Activated T-cell treated with anti-CD3 and anti-CD28 coated beads for 1 hour (primary cell): ENCODE measurements at regions not wholly inside any gene's neighbourhood (a gene's known extent, or its start where the extent isn't known, plus 50 kb on each side); places are given as distances from the start of the nearest gene placed in this dataset.
"Not testable (repeated sequence)": the region's sequence is repeated elsewhere in the genome, so short reads cannot be mapped to it uniquely, and the experiment has no call there.

Source experiments
- DNase-seq: peaks from one replicate; pipeline ENCODE4 v3.0.0-alpha.2; 2020; ENCODE audit warnings: low read depth

GRCh38 chr5:166618526-166618925, 1672.9 kb upstream of the WWC1 start:
- no peak for DNase-seq

- no peak for DNase-seq
Measured at GRCh38 chr5:166624573-166624972, 1666.9 kb upstream of the WWC1 start.

DNA sequence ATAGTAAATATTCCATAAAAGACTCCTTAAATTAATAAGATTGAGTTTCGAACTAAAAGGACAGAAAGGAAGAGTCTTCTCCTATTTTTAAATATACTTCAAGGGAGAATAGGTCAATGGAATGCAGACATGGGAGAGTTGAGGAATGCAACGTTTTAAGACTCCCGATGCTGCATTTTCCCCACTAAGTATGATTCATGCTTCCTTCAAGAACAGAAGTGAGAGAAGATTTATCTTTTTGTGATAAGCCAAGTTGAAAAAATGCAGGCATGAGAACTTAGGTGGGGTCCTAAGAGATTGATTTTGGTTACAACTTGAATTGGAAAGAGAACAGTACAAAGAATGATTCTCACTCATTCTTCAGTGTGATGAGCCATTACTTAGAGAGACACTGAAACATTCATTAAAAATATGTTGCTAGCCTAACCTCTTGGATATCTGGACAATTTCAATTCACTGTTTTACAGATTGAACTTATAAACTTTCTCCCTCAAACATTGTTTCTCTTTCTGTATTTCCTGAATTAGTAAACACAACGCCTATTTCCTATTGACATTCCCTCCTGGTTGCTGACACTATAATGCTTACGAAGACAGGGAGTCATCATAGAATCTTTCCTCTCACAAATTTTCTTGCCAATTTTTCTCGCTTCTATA, 1666.1 kb upstream of the WWC1 start:
- no peak for DNase-seq

GRCh38 chr5:166637295-166637694, 1654.2 kb upstream of the WWC1 start:
- no peak for DNase-seq

- DNase-seq = no peak
Measured at GRCh38 chr5:166639151-166639550, 1652.3 kb upstream of the WWC1 start.

- not testable (repeated sequence) for DNase-seq
Measured at GRCh38 chr5:166640136-166640535, 1651.3 kb upstream of the WWC1 start.

- DNase-seq = no peak
Measured at GRCh38 chr5:166648736-166649135, 1642.7 kb upstream of the WWC1 start.

- DNase-seq = no peak
Measured at GRCh38 chr5:166649676-166650075, 1641.8 kb upstream of the WWC1 start.

GRCh38 chr5:166651234-166651633, 1640.2 kb upstream of the WWC1 start:
- DNase-seq = no peak

- DNase-seq = no peak
Measured at GRCh38 chr5:166671811-166672210, 1619.6 kb upstream of the WWC1 start.

GRCh38 chr5:166672431-166672830, 1619.0 kb upstream of the WWC1 start:
- no peak for DNase-seq

GRCh38 chr5:166677891-166678290, 1613.6 kb upstream of the WWC1 start:
- DNase-seq = no peak

DNA sequence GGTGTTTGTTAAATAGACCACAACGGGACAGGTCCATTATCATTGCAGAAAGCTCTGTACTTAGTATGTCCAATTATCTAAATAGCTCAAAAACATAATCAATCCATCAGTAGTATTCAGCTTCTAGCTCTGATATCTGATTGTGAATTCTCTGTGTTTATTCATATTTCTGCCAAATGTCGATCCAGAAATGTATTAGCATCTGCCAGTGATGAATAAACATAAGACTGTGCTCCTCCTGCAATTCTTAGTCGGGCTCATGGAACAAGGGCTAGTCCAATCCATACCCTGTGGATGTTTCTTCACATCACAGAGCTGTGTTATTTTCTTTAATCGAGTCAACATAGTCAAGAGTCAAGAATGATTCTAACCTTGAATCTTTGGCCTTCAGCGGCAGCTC, 1612.1 kb upstream of the WWC1 start:
- DNase-seq = no peak

- no peak for DNase-seq
Measured at GRCh38 chr5:166695326-166695725, 1596.1 kb upstream of the WWC1 start.

GRCh38 chr5:166708291-166708690, 1583.2 kb upstream of the WWC1 start:
- no peak for DNase-seq

DNA sequence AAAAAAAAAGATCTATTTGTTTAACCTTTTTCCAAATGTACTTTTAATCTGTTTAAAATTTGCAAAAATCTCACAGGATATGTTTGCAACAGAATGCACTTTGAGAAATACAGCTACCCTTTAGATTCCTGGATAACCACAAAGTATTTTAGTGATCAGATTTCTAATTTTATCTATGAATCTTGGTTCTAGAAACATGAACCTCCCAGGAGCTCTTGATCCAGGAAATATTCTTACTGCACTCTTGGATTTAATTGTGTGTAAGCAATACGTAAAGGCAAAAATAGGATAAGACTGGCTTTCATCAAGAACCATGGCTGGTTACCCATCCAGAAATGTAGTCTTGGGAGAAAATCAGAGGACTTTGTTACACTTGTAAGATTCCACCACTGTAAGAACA, 1581.8 kb upstream of the WWC1 start:
- no peak for DNase-seq

DNA sequence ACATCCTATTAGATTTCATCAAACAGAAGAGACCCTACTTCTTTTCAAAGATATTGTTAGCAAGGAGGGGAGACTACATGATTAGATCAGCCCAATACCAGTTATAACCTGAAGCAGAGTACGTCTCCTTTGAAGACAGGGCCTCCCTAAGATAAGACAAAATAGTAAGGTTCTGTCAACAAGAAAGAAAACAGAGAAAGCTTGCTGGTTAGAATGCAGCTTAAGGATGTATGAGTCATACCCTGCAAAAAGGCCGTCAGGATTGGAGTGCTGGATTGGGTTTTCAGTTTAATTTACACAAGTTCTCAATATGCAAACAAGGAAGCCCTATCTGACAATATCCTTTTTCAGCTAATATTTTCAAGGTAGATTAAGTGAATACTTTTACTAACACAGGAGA, 1581.2 kb upstream of the WWC1 start:
- no peak for DNase-seq

DNA sequence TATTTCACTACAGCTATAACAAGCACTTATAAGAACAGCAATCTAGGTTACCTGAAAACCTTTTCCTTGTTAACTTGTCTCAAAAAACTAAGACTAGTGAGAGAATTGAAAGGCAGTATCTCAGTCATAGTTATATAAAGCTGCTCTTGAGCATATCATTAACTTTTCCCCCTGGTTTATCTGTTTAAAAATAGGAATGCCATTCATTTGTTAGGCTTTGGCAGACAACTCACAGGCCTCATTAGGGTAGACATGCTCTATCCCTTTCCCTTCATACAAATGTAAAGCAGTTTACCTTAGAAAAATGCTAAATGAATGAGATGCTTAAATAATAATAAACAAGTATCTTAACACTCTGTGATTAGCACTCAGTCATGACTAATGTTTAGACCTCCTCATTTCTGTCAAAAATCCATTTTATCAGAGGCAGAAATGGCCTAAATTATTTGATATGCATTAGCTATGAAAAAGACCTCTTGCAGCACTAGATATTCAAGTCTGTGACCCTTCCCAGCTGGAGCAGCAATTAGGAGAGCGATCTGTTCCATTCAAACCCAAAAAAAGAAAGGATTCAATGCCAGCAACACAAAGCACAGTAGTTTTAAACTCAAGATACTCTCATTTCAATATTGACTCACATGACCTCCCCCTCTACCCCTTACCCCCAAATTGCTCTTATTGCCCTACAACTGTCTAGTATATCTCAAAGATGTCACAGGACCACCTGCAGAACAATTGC, 1578.8 kb upstream of the WWC1 start:
- DNase-seq = no peak

- DNase-seq = no peak
Measured at GRCh38 chr5:166713295-166713694, 1578.2 kb upstream of the WWC1 start.

DNA sequence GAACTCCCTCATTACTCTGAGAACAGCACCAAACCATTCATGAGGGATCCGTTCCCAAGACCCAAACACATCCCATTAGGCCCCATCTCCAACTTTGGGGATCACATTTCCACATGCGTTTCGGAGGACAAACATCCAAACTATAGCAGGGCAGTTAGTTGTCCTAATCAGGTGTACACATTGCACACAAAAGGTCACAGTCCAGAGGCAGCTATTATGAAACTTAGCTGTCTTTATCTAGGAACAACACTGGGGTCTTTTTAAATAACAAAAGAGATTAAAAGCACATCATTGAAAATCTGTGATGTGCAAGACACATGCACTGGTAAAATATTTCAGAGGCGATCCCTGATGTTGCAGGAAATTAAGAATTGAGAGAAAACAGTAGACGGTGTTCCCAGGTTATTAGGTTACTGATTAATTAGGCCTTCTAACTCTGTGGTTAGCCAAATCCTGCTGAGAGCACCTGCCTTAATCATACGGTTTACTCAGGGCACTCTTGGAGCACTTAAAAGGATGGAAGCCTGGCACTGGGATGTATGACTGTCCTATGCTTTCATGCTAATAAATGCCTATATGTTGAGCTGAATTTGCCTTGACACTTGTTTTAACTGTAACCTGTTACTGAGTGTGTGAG, 1574.5 kb upstream of the WWC1 start:
- DNase-seq = no peak

- DNase-seq = no peak
Measured at GRCh38 chr5:166719991-166720390, 1571.5 kb upstream of the WWC1 start.

GRCh38 chr5:166722939-166723338, 1568.5 kb upstream of the WWC1 start:
- DNase-seq = no peak

DNA sequence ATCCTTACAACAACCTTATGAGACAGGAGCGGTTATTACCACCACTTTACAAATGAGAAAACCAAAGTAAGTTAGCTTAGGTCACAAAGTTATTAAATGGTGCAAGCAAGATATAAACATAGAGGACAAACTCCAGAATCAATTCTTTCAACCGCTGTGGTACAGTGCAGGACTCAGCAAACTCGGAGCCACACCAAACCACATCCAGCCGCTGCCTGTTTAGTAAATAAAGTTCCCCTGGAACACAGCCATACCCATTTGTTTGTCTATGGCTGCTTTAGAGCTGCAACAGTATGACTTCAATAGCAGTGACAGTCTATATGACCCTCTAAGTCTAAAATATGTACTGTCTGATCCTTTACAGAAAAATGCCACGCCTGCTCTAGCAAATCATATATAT, 1567.2 kb upstream of the WWC1 start:
- DNase-seq = no peak
